A549 (cell line): ENCODE measurements at regions not wholly inside any gene's neighbourhood (a gene's known extent, or its start where the extent isn't known, plus 50 kb on each side); places are given as distances from the start of the nearest gene placed in this dataset.

ENCODE experiments used
- ATAC-seq, 2 experiments: fragments of 200-7000 bp in 1 of 2; fragments of >200 bp in 1 of 2; cut with Nextera tagmentation in 1 of 2; cut with Tn5 transposase in 1 of 2; 3 replicates each; pipeline versions ENCODE4 v1.8.0 to v1.9.1; 2018 to 2020; ENCODE audit warnings: mild to moderate bottlenecking in 1 of 2, moderate library complexity in 1 of 2
- CTCF ChIA-PET: fragments of 300-600 bp; sonication (Branson Sonifier 250); formaldehyde crosslinking; extraction: SDS; loops from one replicate; lab custom pipeline; 2021; ENCODE audit warnings: antibody characterized with exemption, inconsistent platforms; lab: Yijun Ruan, JAX
- POLR2A ChIA-PET: fragments of 350-600 bp; formaldehyde crosslinking; extraction: SDS; loops from one replicate; lab custom pipeline; 2021; ENCODE audit warnings: antibody characterized with exemption, inconsistent platforms; lab: Yijun Ruan, JAX
- DNase-seq, 2 experiments: peaks; one replicate each; pipeline versions ENCODE4 v3.0.0 to v3.0.0-alpha.2; 2011 to 2016; ENCODE audit warnings: low read depth in 1 of 2, low spot score in 1 of 2
- FAIRE-seq: peaks from 2 replicates; lab custom pipeline; 2011; peaks lifted over from hg19 to GRCh38; lab: Jason Lieb, UNC
- H3K27ac ChIP-seq, 2 experiments: fragments of >200 bp; sonication (Bioruptor Twin); formaldehyde crosslinking; 3 replicates each; pipeline ENCODE4 v1.5.1; 2016 to 2017
- H3K4me1 ChIP-seq: fragments of >200 bp; sonication (Bioruptor Twin); formaldehyde crosslinking; 3 replicates; pipeline ENCODE4 v1.6.1; 2016
- H3K4me2 ChIP-seq: fragments of >200 bp; sonication (Bioruptor Twin); formaldehyde crosslinking; 3 replicates; pipeline ENCODE4 v1.6.1; 2016
- H3K4me3 ChIP-seq: fragments of >200 bp; sonication (Bioruptor Twin); formaldehyde crosslinking; 3 replicates; pipeline ENCODE4 v1.5.1; 2016
- H3K9me3 ChIP-seq: fragments of >200 bp; sonication (Bioruptor Twin); formaldehyde crosslinking; 3 replicates; pipeline ENCODE4 v1.6.1; 2016
- BCL3 ChIP-seq: fragments of >200 bp; sonication (Bioruptor Twin); formaldehyde crosslinking; IDR thresholded peaks from 3 replicates; pipeline ENCODE4 v1.6.1; 2016
- BHLHE40 ChIP-seq: IDR thresholded peaks from 2 replicates; pipeline ENCODE4 v1.6.1; 2012; ENCODE audit warnings: low read depth, low read length, inconsistent platforms
- CBX2 ChIP-seq: fragments of 200-600 bp; sonication (generic); IDR thresholded peaks from 2 replicates; pipeline ENCODE4 v1.6.1; 2016; ENCODE audit warnings: low read depth, mild to moderate bottlenecking, borderline replicate concordance
- CBX8 ChIP-seq: fragments of 200-600 bp; sonication (generic); IDR thresholded peaks from 2 replicates; pipeline ENCODE4 v1.6.1; 2016
- CHD2 ChIP-seq: fragments of 150-350 bp; IDR thresholded peaks from 2 replicates; pipeline ENCODE4 v1.6.1; 2014; ENCODE audit warnings: low read length; ENCODE audit not compliant: partially characterized antibody
- E2F6 ChIP-seq: IDR thresholded peaks from 2 replicates; pipeline ENCODE4 v1.6.1; 2012; ENCODE audit warnings: low read depth, borderline replicate concordance
- FOXS1 ChIP-seq: fragments of 250-450 bp; sonication (Bioruptor Pico); IDR thresholded peaks from 2 replicates; pipeline ENCODE4 v1.5.0; 2020; ENCODE audit warnings: mild to moderate bottlenecking, moderate library complexity
- HES2 ChIP-seq: fragments of >200 bp; sonication (Bioruptor Twin); formaldehyde crosslinking; IDR thresholded peaks from 2 replicates; pipeline ENCODE4 v1.6.1; 2016
- HEYL ChIP-seq: fragments of 250-450 bp; sonication (Bioruptor Pico); IDR thresholded peaks from 2 replicates; pipeline ENCODE4 v1.8.0; 2021; ENCODE audit warnings: mild to moderate bottlenecking, moderate library complexity
- HMGXB4 ChIP-seq: fragments of 250-450 bp; sonication (Bioruptor Pico); IDR thresholded peaks from 2 replicates; pipeline ENCODE4 v1.5.0; 2021; ENCODE audit warnings: mild to moderate bottlenecking, moderate library complexity, borderline replicate concordance
- HOXA7 ChIP-seq: fragments of 250-450 bp; sonication (Bioruptor Pico); IDR thresholded peaks from 2 replicates; pipeline ENCODE4 v1.5.0; 2020; ENCODE audit warnings: mild to moderate bottlenecking, moderate library complexity
- HOXB13 ChIP-seq: fragments of 250-450 bp; sonication (Bioruptor Pico); IDR thresholded peaks from 2 replicates; pipeline ENCODE4 v1.5.0; 2020; ENCODE audit warnings: low read depth, mild to moderate bottlenecking, moderate library complexity
- JUNB ChIP-seq: fragments of >200 bp; sonication (Bioruptor Twin); formaldehyde crosslinking; IDR thresholded peaks from 2 replicates; pipeline ENCODE4 v1.6.1; 2016
- KDM1A ChIP-seq: fragments of 200-600 bp; sonication (generic); IDR thresholded peaks from 2 replicates; pipeline ENCODE4 v1.6.1; 2016; ENCODE audit warnings: low read depth, mild to moderate bottlenecking
- KDM5A ChIP-seq: fragments of 200-600 bp; sonication (generic); IDR thresholded peaks from 2 replicates; pipeline ENCODE4 v1.6.1; 2016; ENCODE audit warnings: antibody characterized with exemption, mild to moderate bottlenecking
- MAZ ChIP-seq: fragments of 150-350 bp; IDR thresholded peaks from 2 replicates; pipeline ENCODE4 v1.6.1; 2014; ENCODE audit warnings: antibody characterized with exemption, low read depth, low read length, borderline replicate concordance
- NR3C1 ChIP-seq: fragments of >200 bp; sonication (Bioruptor Twin); formaldehyde crosslinking; IDR thresholded peaks from 3 replicates; pipeline ENCODE4 v1.6.1; 2017
- PHF8 ChIP-seq: fragments of 200-600 bp; sonication (generic); IDR thresholded peaks from 2 replicates; pipeline ENCODE4 v1.6.1; 2016; ENCODE audit warnings: low read depth, mild to moderate bottlenecking, antibody characterized with exemption, moderate library complexity, borderline replicate concordance
- POLR2A ChIP-seq: IDR thresholded peaks from 2 replicates; pipeline ENCODE4 v1.6.1; 2012; ENCODE audit warnings: mild to moderate bottlenecking, low read length
- POLR2AphosphoS2 ChIP-seq: conservative IDR thresholded peaks from 2 replicates; pipeline ENCODE4 v1.6.1; 2012; ENCODE audit warnings: low read length, improper control_type of control experiment, inconsistent platforms
- REST ChIP-seq: fragments of 200-600 bp; sonication (generic); IDR thresholded peaks from 2 replicates; pipeline ENCODE4 v1.6.1; 2016; ENCODE audit warnings: antibody characterized with exemption, mild to moderate bottlenecking, moderate library complexity
- RFX5 ChIP-seq: fragments of 450-650 bp; IDR thresholded peaks from 2 replicates; pipeline ENCODE4 v1.7.1; 2014; ENCODE audit warnings: antibody characterized with exemption, mild to moderate bottlenecking, moderate library complexity
- SREBF2 ChIP-seq: fragments of 450-650 bp; IDR thresholded peaks from 2 replicates; pipeline ENCODE4 v1.6.1; 2014; ENCODE audit warnings: mild to moderate bottlenecking, moderate library complexity
- ZFP36 ChIP-seq: fragments of 450-650 bp; IDR thresholded peaks from 2 replicates; pipeline ENCODE4 v1.6.1; 2014; ENCODE audit warnings: borderline replicate concordance; ENCODE audit not compliant: partially characterized antibody
- WGBS: methylation state at CpG from one replicate; pipeline ENCODE4 v1.1.6; 2017; ENCODE audit errors: missing lambda C conversion rate; 5-methylcytosine and 5-hydroxymethylcytosine counted together
- TF ChIP-seq, protein P1 (sequence below): fragments of 150-350 bp; IDR thresholded peaks from 2 replicates; pipeline ENCODE4 v1.6.1; 2014; ENCODE audit warnings: low read depth, mild to moderate bottlenecking, low read length
- TF ChIP-seq, protein P2 (sequence below): IDR thresholded peaks from 2 replicates; pipeline ENCODE4 v1.6.1; 2012
- TF ChIP-seq, protein P3 (sequence below): IDR thresholded peaks from 2 replicates; pipeline ENCODE4 v1.6.1; 2012

- POLR2A ChIA-PET: no interaction called here
- 31% methylated on average over 3 of the region's 3 CpGs for WGBS
- CTCF ChIA-PET: no interaction called here
- no peak overlapping the region for H3K27ac ChIP-seq
- no peak for DNase-seq
- no peaks in the 10 kb centered on the region for H3K9me3 ChIP-seq
- no peak for FAIRE-seq
- no peaks in the 10 kb centered on the region for H3K4me1 ChIP-seq
- no peak overlapping the region for H3K4me2 ChIP-seq
- TF ChIP-seq BCL3 (no peak), HMGXB4 (CRISPR knock-in tag) (no peak), SREBF2 (no peak), MAZ (no peak), HOXA7 (CRISPR knock-in tag) (no peak), CBX8 (no peak), NR3C1 (no peak), KDM5A (no peak), POLR2A (no peak), REST (no peak), POLR2AphosphoS2 (no peak)
- TF ChIP-seq, protein P1, sequence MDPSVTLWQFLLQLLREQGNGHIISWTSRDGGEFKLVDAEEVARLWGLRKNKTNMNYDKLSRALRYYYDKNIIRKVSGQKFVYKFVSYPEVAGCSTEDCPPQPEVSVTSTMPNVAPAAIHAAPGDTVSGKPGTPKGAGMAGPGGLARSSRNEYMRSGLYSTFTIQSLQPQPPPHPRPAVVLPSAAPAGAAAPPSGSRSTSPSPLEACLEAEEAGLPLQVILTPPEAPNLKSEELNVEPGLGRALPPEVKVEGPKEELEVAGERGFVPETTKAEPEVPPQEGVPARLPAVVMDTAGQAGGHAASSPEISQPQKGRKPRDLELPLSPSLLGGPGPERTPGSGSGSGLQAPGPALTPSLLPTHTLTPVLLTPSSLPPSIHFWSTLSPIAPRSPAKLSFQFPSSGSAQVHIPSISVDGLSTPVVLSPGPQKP: no peak
- TF ChIP-seq, protein P2, sequence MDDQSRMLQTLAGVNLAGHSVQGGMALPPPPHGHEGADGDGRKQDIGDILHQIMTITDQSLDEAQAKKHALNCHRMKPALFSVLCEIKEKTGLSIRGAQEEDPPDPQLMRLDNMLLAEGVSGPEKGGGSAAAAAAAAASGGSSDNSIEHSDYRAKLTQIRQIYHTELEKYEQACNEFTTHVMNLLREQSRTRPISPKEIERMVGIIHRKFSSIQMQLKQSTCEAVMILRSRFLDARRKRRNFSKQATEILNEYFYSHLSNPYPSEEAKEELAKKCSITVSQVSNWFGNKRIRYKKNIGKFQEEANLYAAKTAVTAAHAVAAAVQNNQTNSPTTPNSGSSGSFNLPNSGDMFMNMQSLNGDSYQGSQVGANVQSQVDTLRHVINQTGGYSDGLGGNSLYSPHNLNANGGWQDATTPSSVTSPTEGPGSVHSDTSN: no peak
- no peak for ATAC-seq
- H3K4me3 ChIP-seq: no peak overlapping the region
Measured at GRCh38 chr10:57225920-57226319, 864.9 kb upstream of the ZWINT start.

DNA sequence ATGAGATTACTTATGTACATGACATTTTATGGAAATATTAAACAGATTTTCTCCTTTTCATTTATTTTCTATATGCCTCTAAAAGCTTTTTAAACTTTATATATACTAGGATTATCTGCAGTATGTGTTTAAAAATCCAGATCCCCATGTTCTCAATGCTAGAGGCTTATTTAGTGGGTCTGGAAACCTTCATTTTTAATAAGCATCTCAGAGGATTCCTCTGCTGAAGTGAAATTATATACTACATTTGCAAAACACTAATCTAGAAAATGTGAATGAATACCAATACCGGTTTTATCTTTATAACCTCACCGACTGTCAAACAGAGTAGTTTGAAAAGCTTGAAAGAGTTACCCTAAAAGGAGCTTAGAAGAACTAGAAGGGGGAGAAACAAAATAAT lies 863.8 kb upstream of the ZWINT start:
- FAIRE-seq (no peak), ATAC-seq (no peak), DNase-seq (no peak)
- Histone ChIP-seq H3K4me2 (no peak overlapping the region), H3K27ac (no peak overlapping the region), H3K9me3 (no peaks in the 10 kb centered on the region), H3K4me3 (no peak overlapping the region), H3K4me1 (no peaks in the 10 kb centered on the region)
- ChIA-PET CTCF (interaction anchor here (0.9 kb wide), 1 partner anchor 19 kb away, joined by 3 read pairs; no protein-coding TSS in a partner anchor), POLR2A (no interaction called here)
- 21% methylated on average over 2 of the region's 2 CpGs for WGBS
- TF ChIP-seq HOXB13 (no peak), ZFP36 (no peak), PHF8 (no peak), BHLHE40 (no peak), JUNB (no peak), CBX2 (no peak), POLR2A (no peak), FOXS1 (CRISPR knock-in tag) (no peak), E2F6 (no peak), HMGXB4 (CRISPR knock-in tag) (no peak), KDM1A (no peak), RFX5 (no peak), CHD2 (no peak), HEYL (CRISPR knock-in tag) (no peak), HES2 (no peak)
- TF ChIP-seq, protein P3, sequence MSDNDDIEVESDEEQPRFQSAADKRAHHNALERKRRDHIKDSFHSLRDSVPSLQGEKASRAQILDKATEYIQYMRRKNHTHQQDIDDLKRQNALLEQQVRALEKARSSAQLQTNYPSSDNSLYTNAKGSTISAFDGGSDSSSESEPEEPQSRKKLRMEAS: no peak
